ENCODE measurements at regions not wholly inside any gene's neighbourhood (a gene's known extent, or its start where the extent isn't known, plus 50 kb on each side); places are given as distances from the start of the nearest gene placed in this dataset.
A peak's percentile ranks its signal among the peaks of the same experiment; 100 is the strongest.

DNA sequence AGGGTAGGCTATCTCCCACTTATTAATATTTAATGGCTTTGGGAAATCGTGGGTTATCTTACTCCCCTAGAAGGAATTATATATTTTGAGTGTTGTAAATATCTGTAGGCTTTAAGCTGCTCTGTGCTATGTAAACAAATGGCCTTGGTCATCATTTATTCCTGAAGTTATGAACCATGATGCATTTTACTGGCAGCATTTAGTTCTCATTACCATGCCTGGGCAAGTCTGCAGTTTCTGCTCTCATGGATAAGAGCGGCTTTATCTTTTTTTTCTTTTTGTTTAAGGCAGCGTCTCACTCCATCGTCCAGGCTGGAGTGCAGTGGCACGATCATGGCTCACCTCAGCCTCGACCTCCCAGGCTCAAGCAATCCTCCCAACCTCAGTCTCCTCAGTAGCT is 156.1 kb downstream of the IRS2 start:
- Histone ChIP-seq H3K27ac (ENCODE audit: insufficient read depth, low read length, poor library complexity, severe bottlenecking) (no peak overlapping the region), H3K4me1 (ENCODE audit: control insufficient read depth, insufficient read depth, low read length, poor library complexity, severe bottlenecking) (no peaks in the 10 kb centered on the region), H3K27me3 (replicated peaks; ENCODE audit: control insufficient read depth, insufficient read depth, low read length, poor library complexity, severe bottlenecking) (no peaks in the 10 kb centered on the region), H3K4me3 (ENCODE audit: insufficient read depth, low read depth, low read length, poor library complexity, severe bottlenecking) (no peak overlapping the region), H3K9me3 (ENCODE audit: control insufficient read depth, low read length) (no peaks in the 10 kb centered on the region), H3K36me3 (ENCODE audit: control insufficient read depth, insufficient read depth, low read length) (no peaks in the 10 kb centered on the region)
- DNase-seq = no peak

DNA sequence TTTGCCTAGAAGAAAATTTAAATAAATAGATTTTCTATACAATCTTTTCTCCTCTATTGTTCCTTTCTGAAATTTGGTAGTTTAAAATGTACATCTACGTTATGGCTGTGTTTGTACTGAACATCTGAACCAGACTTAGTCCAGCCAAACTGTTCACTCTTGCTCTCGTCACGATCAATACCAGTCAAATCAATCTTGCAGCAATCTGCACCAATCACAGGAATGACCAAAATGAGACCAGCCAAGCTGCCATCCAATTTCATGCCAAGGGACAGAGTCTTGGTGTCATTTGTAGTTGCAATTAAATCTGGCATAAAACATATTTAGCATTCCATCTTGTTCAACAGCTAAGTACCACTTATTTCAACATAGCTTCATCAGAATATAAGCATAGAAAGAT is 156.6 kb downstream of the IRS2 start:
- no peaks in the 10 kb centered on the region for H3K36me3 ChIP-seq (ENCODE audit: control insufficient read depth, insufficient read depth, low read length)
- no peaks in the 10 kb centered on the region for H3K4me1 ChIP-seq (ENCODE audit: control insufficient read depth, insufficient read depth, low read length, poor library complexity, severe bottlenecking)
- H3K4me3 ChIP-seq (ENCODE audit: insufficient read depth, low read depth, low read length, poor library complexity, severe bottlenecking) = no peak overlapping the region
- no peak for DNase-seq
- no peak overlapping the region for H3K27ac ChIP-seq (ENCODE audit: insufficient read depth, low read length, poor library complexity, severe bottlenecking)
- no peaks in the 10 kb centered on the region for H3K9me3 ChIP-seq (ENCODE audit: control insufficient read depth, low read length)
- no peaks in the 10 kb centered on the region for H3K27me3 ChIP-seq (replicated peaks; ENCODE audit: control insufficient read depth, insufficient read depth, low read length, poor library complexity, severe bottlenecking)

DNA sequence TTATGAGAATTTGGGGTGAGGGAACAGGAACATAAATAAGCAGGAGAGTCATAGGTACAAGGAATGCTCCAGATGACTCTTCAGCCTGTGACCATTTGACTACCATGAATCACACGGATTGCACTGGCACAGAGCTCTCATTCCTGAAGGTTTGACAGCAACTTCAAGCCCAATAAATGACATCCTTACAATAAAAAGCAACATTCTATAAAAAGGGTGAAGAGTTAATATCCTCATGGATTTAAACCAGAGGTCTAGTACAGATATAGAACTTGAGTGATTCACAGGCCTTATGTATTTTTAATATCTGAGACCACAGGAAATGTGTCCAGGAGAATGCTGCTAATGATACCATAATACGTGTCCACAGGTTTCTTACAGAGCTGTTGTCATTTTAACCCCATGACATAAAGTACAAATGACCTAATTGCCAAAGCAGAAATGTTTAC is 158.1 kb downstream of the IRS2 start:
- H3K36me3 ChIP-seq (ENCODE audit: control insufficient read depth, insufficient read depth, low read length) = no peaks in the 10 kb centered on the region
- no peaks in the 10 kb centered on the region for H3K4me1 ChIP-seq (ENCODE audit: control insufficient read depth, insufficient read depth, low read length, poor library complexity, severe bottlenecking)
- H3K4me3 ChIP-seq (ENCODE audit: insufficient read depth, low read depth, low read length, poor library complexity, severe bottlenecking) = no peak overlapping the region
- H3K27me3 ChIP-seq (replicated peaks; ENCODE audit: control insufficient read depth, insufficient read depth, low read length, poor library complexity, severe bottlenecking) = no peaks in the 10 kb centered on the region
- no peak overlapping the region for H3K27ac ChIP-seq (ENCODE audit: insufficient read depth, low read length, poor library complexity, severe bottlenecking)
- no peak for DNase-seq
- H3K9me3 ChIP-seq (ENCODE audit: control insufficient read depth, low read length) = no peaks in the 10 kb centered on the region

DNA sequence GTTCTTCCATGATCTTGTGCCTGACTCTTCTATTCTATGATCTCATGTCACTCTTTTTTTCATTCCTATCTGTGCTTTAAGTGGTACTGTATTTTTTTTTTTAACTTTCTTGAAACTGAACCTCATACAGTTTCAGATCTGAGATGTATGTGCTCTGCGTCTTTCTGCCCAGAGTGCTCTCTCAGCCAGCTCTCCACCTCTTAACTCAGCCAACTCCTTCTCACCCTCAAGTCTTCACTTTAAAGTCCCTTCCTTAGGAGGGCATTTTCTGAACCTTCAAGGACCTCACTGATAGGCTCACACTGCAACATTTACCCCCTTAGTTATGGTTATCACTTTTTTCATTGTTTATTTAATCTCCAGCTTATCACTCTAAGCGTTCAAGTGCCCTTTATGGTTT is 158.7 kb downstream of the IRS2 start:
- H3K27ac ChIP-seq (ENCODE audit: insufficient read depth, low read length, poor library complexity, severe bottlenecking) = no peak overlapping the region
- H3K36me3 ChIP-seq (ENCODE audit: control insufficient read depth, insufficient read depth, low read length) = no peaks in the 10 kb centered on the region

DNA sequence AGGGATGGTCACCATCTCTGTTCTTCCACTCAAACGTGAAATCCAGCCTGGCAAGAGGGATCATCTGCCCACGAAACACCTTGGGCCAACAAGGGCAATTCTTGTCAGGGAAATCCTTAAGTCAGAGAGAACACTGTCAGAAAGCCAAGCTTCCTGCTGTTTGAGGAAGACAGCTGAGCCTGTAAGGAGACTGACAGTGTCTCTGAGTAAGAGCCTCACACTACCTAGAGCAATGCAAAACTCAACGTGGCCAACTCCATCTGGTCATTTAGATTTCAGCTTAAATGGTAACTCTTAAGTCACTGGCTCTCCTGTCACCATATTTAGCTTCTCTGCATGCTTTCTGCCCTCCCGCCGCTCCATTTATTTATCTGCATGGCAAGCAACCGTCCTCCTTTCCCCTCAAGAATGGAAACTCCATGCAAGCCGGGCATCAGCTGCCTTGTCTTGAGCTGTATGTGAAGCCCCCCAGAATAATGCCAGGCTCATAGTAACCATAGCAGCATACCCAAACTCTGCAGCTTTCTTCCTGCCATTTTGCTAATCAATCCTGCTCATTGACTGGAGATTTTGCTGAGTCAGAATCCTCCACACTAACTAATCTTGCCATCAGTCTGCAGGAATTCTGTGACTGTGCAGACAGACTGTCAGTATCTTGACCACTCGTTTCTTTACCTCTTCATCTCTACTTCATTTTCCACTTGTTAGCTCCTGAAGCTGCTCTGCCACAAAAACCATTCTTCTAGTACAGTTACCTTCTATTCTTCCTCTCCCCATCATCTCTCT is 159.8 kb downstream of the IRS2 start:
- DNase-seq = no peak
- Histone ChIP-seq H3K36me3 (ENCODE audit: control insufficient read depth, insufficient read depth, low read length) (no peaks in the 10 kb centered on the region), H3K4me3 (ENCODE audit: insufficient read depth, low read depth, low read length, poor library complexity, severe bottlenecking) (no peak overlapping the region), H3K9me3 (ENCODE audit: control insufficient read depth, low read length) (no peaks in the 10 kb centered on the region), H3K27me3 (replicated peaks; ENCODE audit: control insufficient read depth, insufficient read depth, low read length, poor library complexity, severe bottlenecking) (no peaks in the 10 kb centered on the region), H3K4me1 (ENCODE audit: control insufficient read depth, insufficient read depth, low read length, poor library complexity, severe bottlenecking) (no peaks in the 10 kb centered on the region), H3K27ac (ENCODE audit: insufficient read depth, low read length, poor library complexity, severe bottlenecking) (no peak overlapping the region)

More for the DNA sequence above, 158.7 kb downstream of the IRS2 start:
- Histone ChIP-seq H3K4me1 (ENCODE audit: control insufficient read depth, insufficient read depth, low read length, poor library complexity, severe bottlenecking) (no peaks in the 10 kb centered on the region), H3K9me3 (ENCODE audit: control insufficient read depth, low read length) (no peaks in the 10 kb centered on the region), H3K4me3 (ENCODE audit: insufficient read depth, low read depth, low read length, poor library complexity, severe bottlenecking) (no peak overlapping the region), H3K27me3 (replicated peaks; ENCODE audit: control insufficient read depth, insufficient read depth, low read length, poor library complexity, severe bottlenecking) (no peaks in the 10 kb centered on the region)
- no peak for DNase-seq

DNA sequence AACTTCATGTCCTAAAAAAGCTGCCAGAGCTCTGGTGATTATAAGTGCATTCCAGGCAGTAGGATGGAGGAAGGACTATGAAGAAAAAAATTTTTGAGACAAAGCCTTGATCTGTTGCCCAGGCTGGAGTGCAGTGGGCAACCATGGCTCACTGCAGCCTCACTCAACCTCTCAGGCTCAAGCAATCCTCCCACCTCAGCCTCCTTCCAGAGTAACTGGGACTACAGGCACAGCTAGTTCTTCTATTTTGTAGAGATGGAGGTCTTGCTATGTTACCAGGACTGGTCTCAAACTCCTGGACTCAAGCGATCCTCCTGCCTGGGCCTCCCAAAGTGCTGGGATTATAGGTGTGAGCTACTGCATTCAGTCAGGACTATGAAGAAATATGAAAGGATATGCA is 161.2 kb downstream of the IRS2 start:
- no peaks in the 10 kb centered on the region for H3K4me1 ChIP-seq (ENCODE audit: control insufficient read depth, insufficient read depth, low read length, poor library complexity, severe bottlenecking)
- H3K36me3 ChIP-seq (ENCODE audit: control insufficient read depth, insufficient read depth, low read length) = no peaks in the 10 kb centered on the region
- H3K4me3 ChIP-seq (ENCODE audit: insufficient read depth, low read depth, low read length, poor library complexity, severe bottlenecking) = no peak overlapping the region
- H3K27ac ChIP-seq (ENCODE audit: insufficient read depth, low read length, poor library complexity, severe bottlenecking) = no peak overlapping the region
- no peaks in the 10 kb centered on the region for H3K9me3 ChIP-seq (ENCODE audit: control insufficient read depth, low read length)
- no peaks in the 10 kb centered on the region for H3K27me3 ChIP-seq (replicated peaks; ENCODE audit: control insufficient read depth, insufficient read depth, low read length, poor library complexity, severe bottlenecking)
- DNase-seq = no peak

DNA sequence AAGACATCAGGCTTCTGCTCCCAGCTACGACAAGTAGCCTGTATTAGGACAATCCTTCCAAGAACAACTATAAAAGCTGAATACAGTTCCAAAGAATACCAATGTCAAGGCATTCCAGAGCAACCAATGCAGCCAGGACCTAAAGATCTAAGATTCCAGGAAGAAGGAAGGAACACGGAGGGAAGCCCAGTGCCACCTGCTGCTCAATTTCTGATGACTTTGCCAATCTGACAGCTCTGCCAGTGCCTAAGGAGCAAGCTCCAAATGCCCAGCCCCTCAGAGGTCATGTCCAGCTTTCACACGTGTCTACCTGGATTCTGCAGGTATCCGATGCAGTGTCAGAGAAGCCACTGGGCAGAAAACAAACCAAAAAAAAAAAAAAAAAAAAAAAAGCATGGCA is 164.4 kb downstream of the IRS2 start:
- Histone ChIP-seq H3K9me3 (ENCODE audit: control insufficient read depth, low read length) (no peaks in the 10 kb centered on the region), H3K4me1 (ENCODE audit: control insufficient read depth, insufficient read depth, low read length, poor library complexity, severe bottlenecking) (no peaks in the 10 kb centered on the region), H3K27ac (ENCODE audit: insufficient read depth, low read length, poor library complexity, severe bottlenecking) (no peak overlapping the region), H3K27me3 (replicated peaks; ENCODE audit: control insufficient read depth, insufficient read depth, low read length, poor library complexity, severe bottlenecking) (no peaks in the 10 kb centered on the region), H3K36me3 (ENCODE audit: control insufficient read depth, insufficient read depth, low read length) (no peaks in the 10 kb centered on the region), H3K4me3 (ENCODE audit: insufficient read depth, low read depth, low read length, poor library complexity, severe bottlenecking) (no peak overlapping the region)
- no peak for DNase-seq

DNA sequence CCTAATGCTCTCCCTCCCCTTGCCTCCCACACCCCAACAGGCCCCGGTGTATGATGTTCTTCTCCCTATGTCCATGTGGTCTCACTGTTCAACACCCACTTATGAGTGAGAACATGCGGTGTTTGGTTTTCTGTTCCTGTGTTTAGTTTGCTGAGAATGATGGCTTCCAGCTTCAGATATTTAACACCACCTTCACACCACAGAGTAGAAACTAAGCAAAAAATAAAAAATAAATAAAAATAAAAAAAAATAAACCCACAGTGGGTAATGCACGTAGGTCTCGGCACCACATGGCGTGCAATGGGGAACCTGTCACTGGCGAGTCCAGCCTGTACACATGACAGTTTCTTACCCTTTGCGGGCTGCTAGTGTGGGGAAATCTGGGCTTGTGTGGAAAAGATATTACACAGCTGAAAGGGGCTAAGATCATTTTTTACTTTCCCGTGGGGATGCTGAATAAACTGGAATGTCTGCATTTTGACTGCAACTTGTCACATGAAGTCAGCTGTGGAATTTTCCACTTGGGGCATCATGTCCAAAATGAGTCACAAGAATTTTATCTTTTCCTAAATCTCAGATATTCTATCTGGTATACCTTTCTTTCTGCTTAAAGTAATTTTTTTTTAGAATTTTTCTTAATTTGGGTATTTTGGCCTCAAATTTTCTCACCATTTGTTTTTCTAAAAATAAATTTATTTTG is 170.5 kb downstream of the IRS2 start:
- no peak overlapping the region for H3K27ac ChIP-seq (ENCODE audit: insufficient read depth, low read length, poor library complexity, severe bottlenecking)
- no peaks in the 10 kb centered on the region for H3K4me1 ChIP-seq (ENCODE audit: control insufficient read depth, insufficient read depth, low read length, poor library complexity, severe bottlenecking)
- no peak overlapping the region for H3K4me3 ChIP-seq (ENCODE audit: insufficient read depth, low read depth, low read length, poor library complexity, severe bottlenecking)
- H3K27me3 ChIP-seq (replicated peaks; ENCODE audit: control insufficient read depth, insufficient read depth, low read length, poor library complexity, severe bottlenecking) = no peaks in the 10 kb centered on the region
- H3K36me3 ChIP-seq (ENCODE audit: control insufficient read depth, insufficient read depth, low read length) = no peaks in the 10 kb centered on the region
- no peaks in the 10 kb centered on the region for H3K9me3 ChIP-seq (ENCODE audit: control insufficient read depth, low read length)
- DNase-seq = no peak

DNA sequence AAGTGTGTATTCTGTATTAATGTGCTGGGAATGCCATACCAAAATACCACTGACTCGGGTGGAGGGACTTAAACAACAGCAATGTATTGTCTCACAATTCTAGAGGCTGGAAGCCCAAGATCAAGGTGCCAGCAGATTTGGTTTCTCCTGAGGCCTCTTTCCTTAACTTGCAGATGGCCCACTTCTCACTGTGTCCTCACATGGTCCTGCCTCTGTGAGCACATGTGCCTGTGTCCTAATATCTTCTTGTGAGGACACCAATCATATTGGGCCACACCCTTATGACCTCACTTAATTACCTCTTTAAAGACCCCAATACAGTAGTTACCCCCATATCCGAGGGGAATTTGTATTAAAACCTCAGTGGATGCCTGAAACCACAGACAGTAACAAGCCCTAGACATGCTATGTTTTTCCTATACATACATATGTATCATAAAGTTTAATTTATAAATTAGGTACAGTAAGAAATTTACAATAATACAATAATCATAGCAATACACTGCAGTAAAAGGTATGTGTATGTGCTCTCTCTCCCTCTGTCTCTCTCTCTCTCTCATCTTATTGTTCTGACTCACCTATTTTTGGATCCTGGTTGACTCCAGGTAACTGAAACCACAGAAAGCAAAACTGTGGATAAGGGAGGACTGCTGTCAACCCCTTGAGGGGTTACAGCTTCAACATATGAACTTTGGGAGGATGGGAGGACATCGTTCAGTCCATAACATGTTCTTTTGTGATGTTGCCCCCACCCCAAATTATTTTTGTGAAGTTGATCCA is 174.3 kb downstream of the IRS2 start:
- Histone ChIP-seq H3K36me3 (ENCODE audit: control insufficient read depth, insufficient read depth, low read length) (no peaks in the 10 kb centered on the region), H3K27ac (ENCODE audit: insufficient read depth, low read length, poor library complexity, severe bottlenecking) (no peak overlapping the region), H3K9me3 (ENCODE audit: control insufficient read depth, low read length) (no peaks in the 10 kb centered on the region), H3K4me3 (ENCODE audit: insufficient read depth, low read depth, low read length, poor library complexity, severe bottlenecking) (no peak overlapping the region), H3K4me1 (ENCODE audit: control insufficient read depth, insufficient read depth, low read length, poor library complexity, severe bottlenecking) (no peaks in the 10 kb centered on the region), H3K27me3 (replicated peaks; ENCODE audit: control insufficient read depth, insufficient read depth, low read length, poor library complexity, severe bottlenecking) (no peaks in the 10 kb centered on the region)
- DNase-seq = no peak

DNA sequence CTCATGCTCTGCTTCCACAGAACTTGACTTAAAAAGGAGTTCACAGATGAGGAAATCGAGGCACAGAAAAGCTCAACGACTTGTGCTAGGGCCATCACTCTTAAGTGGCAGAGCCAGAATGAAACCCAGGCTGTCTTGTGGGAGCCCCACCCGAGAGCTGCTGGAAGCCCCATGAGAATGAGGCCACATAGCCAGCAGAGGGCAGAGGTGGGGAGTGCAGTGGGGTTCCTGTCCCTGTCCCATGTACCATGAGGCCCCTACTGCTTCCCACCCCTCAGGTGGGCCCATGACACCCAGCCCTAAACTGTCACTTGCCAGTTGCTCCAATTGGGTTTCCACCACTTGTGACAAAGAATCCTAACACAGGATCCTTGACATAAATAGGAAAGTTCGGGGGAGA is 175.9 kb downstream of the IRS2 start:
- no peaks in the 10 kb centered on the region for H3K4me1 ChIP-seq (ENCODE audit: control insufficient read depth, insufficient read depth, low read length, poor library complexity, severe bottlenecking)
- no peak overlapping the region for H3K4me3 ChIP-seq (ENCODE audit: insufficient read depth, low read depth, low read length, poor library complexity, severe bottlenecking)
- H3K36me3 ChIP-seq (ENCODE audit: control insufficient read depth, insufficient read depth, low read length) = no peaks in the 10 kb centered on the region
- DNase-seq = peak in 2 of 3 donors; percentile 9 to 15
- H3K9me3 ChIP-seq (ENCODE audit: control insufficient read depth, low read length) = no peaks in the 10 kb centered on the region
- no peak overlapping the region for H3K27ac ChIP-seq (ENCODE audit: insufficient read depth, low read length, poor library complexity, severe bottlenecking)
- no peaks in the 10 kb centered on the region for H3K27me3 ChIP-seq (replicated peaks; ENCODE audit: control insufficient read depth, insufficient read depth, low read length, poor library complexity, severe bottlenecking)

Data from effector memory CD4-positive, alpha-beta T cell (primary cell).